Activated T-helper 1 cell treated with anti-CD3 and anti-CD28 coated beads, Interleukin-12 subunit alpha, Interleukin-12 subunit beta, Interleukin-2, Interleukin-4 antibody, amounts not matched to agents 30 ng/mL and 10 ng/mL and 1 ng/mL, durations not matched to agents 14 hours and 24 hours and 36 hours (primary cell): ENCODE measurements at regions not wholly inside any gene's neighbourhood (a gene's known extent, or its start where the extent isn't known, plus 50 kb on each side); places are given as distances from the start of the nearest gene placed in this dataset.

ENCODE experiments used
- DNase-seq: peaks from one replicate; pipeline ENCODE4 v3.0.0; 2021; ENCODE audit warnings: low spot score
- H3K27ac Mint-ChIP-seq: one replicate; pipeline ENCODE4 v1.8.0; 2021; ENCODE audit warnings: mild to moderate bottlenecking, mixed read lengths
- H3K27me3 Mint-ChIP-seq: one replicate; pipeline ENCODE4 v1.8.0; 2022; ENCODE audit warnings: mild to moderate bottlenecking, moderate library complexity, mixed read lengths; ENCODE audit not compliant: insufficient read depth
- H3K36me3 Mint-ChIP-seq: one replicate; pipeline ENCODE4 v1.8.0; 2021; ENCODE audit warnings: low read depth, mixed read lengths
- H3K4me1 Mint-ChIP-seq: one replicate; pipeline ENCODE4 v1.8.0; 2021; ENCODE audit warnings: low read depth, mixed read lengths
- H3K4me3 Mint-ChIP-seq: one replicate; pipeline ENCODE4 v1.8.0; 2021; ENCODE audit warnings: mild to moderate bottlenecking, moderate library complexity, mixed read lengths
- H3K9me3 Mint-ChIP-seq: one replicate; pipeline ENCODE4 v1.8.0; 2021; ENCODE audit warnings: mixed read lengths
- intact Hi-C: fragments of 100-400 bp; cut with micrococcal nuclease; formaldehyde crosslinking; loops from one replicate; pipeline ENCODE4 v1.15.1; 2024

- DNase-seq: no peak
- H3K9me3 Mint-ChIP-seq: no peaks in the 10 kb centered on the region
- intact Hi-C loops: no loop called here
- no peak overlapping the region for H3K27ac Mint-ChIP-seq
- no peaks in the 10 kb centered on the region for H3K36me3 Mint-ChIP-seq
- no peak overlapping the region for H3K4me3 Mint-ChIP-seq
- no peaks in the 10 kb centered on the region for H3K4me1 Mint-ChIP-seq
- H3K27me3 Mint-ChIP-seq: peaks cover 2% of the 10 kb centered on the region
Observed at GRCh38 chr2:150909090-150909489, 352.6 kb downstream of the RBM43 start.

DNA sequence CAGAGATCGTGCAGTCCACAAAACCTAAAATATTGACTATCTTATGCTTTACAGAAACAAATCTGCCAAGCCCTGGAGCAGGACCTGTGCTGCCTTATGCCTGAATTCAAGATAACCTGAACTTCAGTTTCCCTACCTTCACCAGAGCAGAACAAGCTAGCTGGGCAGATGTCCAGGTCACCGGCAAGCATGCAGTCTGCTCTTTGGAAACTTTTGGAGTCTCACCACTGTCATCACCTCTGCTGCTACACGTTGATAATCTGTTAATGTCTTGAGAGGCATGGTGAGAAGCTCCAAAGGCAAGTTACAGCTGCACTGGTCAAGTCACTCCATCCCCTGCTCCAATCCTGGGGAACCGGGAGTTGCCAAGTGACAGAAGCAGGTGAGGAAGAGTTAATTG lies 354.2 kb downstream of the RBM43 start:
- no peak for DNase-seq
- H3K4me3 Mint-ChIP-seq: no peak overlapping the region
- no peak overlapping the region for H3K27ac Mint-ChIP-seq
- H3K4me1 Mint-ChIP-seq: no peaks in the 10 kb centered on the region
- no peaks in the 10 kb centered on the region for H3K9me3 Mint-ChIP-seq
- H3K27me3 Mint-ChIP-seq: peaks cover 2% of the 10 kb centered on the region
- no peaks in the 10 kb centered on the region for H3K36me3 Mint-ChIP-seq
- intact Hi-C loops: no loop called here

GRCh38 chr2:150903461-150903860 lies 358.2 kb downstream of the RBM43 start:
- peaks cover 4% of the 10 kb centered on the region for H3K9me3 Mint-ChIP-seq
- no peak overlapping the region for H3K4me3 Mint-ChIP-seq
- no peaks in the 10 kb centered on the region for H3K36me3 Mint-ChIP-seq
- H3K27me3 Mint-ChIP-seq: no peaks in the 10 kb centered on the region
- DNase-seq: no peak
- H3K27ac Mint-ChIP-seq: no peak overlapping the region
- no peaks in the 10 kb centered on the region for H3K4me1 Mint-ChIP-seq
- intact Hi-C loops: no loop called here

- intact Hi-C loops: no loop called here
- H3K4me3 Mint-ChIP-seq: no peak overlapping the region
- no peaks in the 10 kb centered on the region for H3K27me3 Mint-ChIP-seq
- H3K9me3 Mint-ChIP-seq: peaks cover 4% of the 10 kb centered on the region
- H3K27ac Mint-ChIP-seq: no peak overlapping the region
- H3K36me3 Mint-ChIP-seq: no peaks in the 10 kb centered on the region
- DNase-seq: no peak
- H3K4me1 Mint-ChIP-seq: no peaks in the 10 kb centered on the region
Observed at GRCh38 chr2:150903055-150903454, 358.6 kb downstream of the RBM43 start.

GRCh38 chr2:150900913-150901312 lies 360.8 kb downstream of the RBM43 start:
- no peaks in the 10 kb centered on the region for H3K36me3 Mint-ChIP-seq
- no peaks in the 10 kb centered on the region for H3K4me1 Mint-ChIP-seq
- intact Hi-C loops: no loop called here
- H3K9me3 Mint-ChIP-seq: peaks cover 4% of the 10 kb centered on the region
- no peaks in the 10 kb centered on the region for H3K27me3 Mint-ChIP-seq
- no peak overlapping the region for H3K27ac Mint-ChIP-seq
- H3K4me3 Mint-ChIP-seq: no peak overlapping the region
- no peak for DNase-seq

GRCh38 chr2:150895968-150896367 lies 365.7 kb downstream of the RBM43 start:
- Mint-ChIP-seq H3K27me3 (peaks cover 2% of the 10 kb centered on the region), H3K9me3 (no peaks in the 10 kb centered on the region), H3K4me3 (no peak overlapping the region), H3K27ac (no peak overlapping the region), H3K4me1 (no peaks in the 10 kb centered on the region), H3K36me3 (no peaks in the 10 kb centered on the region)
- no peak for DNase-seq
- intact Hi-C loops: no loop called here

- H3K4me3 Mint-ChIP-seq: no peak overlapping the region
- H3K27me3 Mint-ChIP-seq: peaks cover 2% of the 10 kb centered on the region
- no peak overlapping the region for H3K27ac Mint-ChIP-seq
- intact Hi-C loops: no loop called here
- no peak for DNase-seq
- no peaks in the 10 kb centered on the region for H3K9me3 Mint-ChIP-seq
- no peaks in the 10 kb centered on the region for H3K36me3 Mint-ChIP-seq
- no peaks in the 10 kb centered on the region for H3K4me1 Mint-ChIP-seq
Observed at GRCh38 chr2:150889141-150889540, 372.5 kb downstream of the RBM43 start.

- H3K36me3 Mint-ChIP-seq: no peaks in the 10 kb centered on the region
- H3K27ac Mint-ChIP-seq: no peak overlapping the region
- no peaks in the 10 kb centered on the region for H3K27me3 Mint-ChIP-seq
- H3K9me3 Mint-ChIP-seq: no peaks in the 10 kb centered on the region
- no peaks in the 10 kb centered on the region for H3K4me1 Mint-ChIP-seq
- intact Hi-C loops: no loop called here
- DNase-seq: no peak
- H3K4me3 Mint-ChIP-seq: no peak overlapping the region
Observed at GRCh38 chr2:150888337-150888736, 373.3 kb downstream of the RBM43 start.

DNA sequence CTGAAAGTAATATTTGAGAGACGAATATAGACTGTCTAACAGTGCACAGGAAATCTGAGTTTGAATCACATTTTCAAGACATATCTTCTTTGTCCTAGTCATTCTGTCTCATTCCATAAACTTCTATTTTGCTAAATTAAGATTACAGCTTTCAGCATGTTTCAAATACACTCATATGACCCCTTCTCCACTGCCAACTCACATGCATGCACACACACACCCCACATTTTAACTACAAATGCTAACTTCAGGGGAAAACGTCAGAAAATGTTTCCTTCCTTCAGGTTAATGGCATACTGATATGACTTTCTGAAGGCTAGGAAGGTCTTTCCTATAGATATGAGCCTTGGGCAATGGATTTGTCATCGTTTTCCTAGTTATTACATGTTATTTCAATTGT lies 373.7 kb downstream of the RBM43 start:
- no peak overlapping the region for H3K4me3 Mint-ChIP-seq
- H3K4me1 Mint-ChIP-seq: no peaks in the 10 kb centered on the region
- no peak for DNase-seq
- H3K27ac Mint-ChIP-seq: no peak overlapping the region
- no peaks in the 10 kb centered on the region for H3K9me3 Mint-ChIP-seq
- H3K27me3 Mint-ChIP-seq: no peaks in the 10 kb centered on the region
- intact Hi-C loops: no loop called here
- no peaks in the 10 kb centered on the region for H3K36me3 Mint-ChIP-seq

- intact Hi-C loops: no loop called here
- Mint-ChIP-seq H3K9me3 (no peaks in the 10 kb centered on the region), H3K27me3 (no peaks in the 10 kb centered on the region), H3K4me1 (no peaks in the 10 kb centered on the region), H3K4me3 (no peak overlapping the region), H3K36me3 (no peaks in the 10 kb centered on the region), H3K27ac (no peak overlapping the region)
- no peak for DNase-seq
Observed at GRCh38 chr2:150885774-150886386, 375.8 kb downstream of the RBM43 start.

DNA sequence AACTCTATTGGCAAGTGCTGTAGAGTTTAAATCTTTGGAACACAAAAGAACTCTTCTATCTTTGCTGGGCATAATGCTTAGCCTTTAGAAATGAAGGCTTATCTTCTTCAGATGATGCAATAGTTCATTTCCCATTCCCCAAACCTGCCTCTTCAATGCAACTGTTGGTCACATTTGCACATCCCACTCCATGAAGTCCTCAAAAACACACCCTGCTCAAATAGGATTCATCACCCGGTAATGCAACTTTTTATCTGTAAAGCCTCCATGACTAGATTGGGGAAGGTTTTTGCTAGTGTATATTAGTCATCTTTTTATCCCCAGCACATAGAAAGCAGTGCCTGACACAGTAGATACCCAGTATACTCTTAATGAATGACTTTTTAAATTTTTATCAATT lies 376.4 kb downstream of the RBM43 start:
- no peaks in the 10 kb centered on the region for H3K36me3 Mint-ChIP-seq
- DNase-seq: no peak
- H3K27ac Mint-ChIP-seq: no peak overlapping the region
- no peaks in the 10 kb centered on the region for H3K27me3 Mint-ChIP-seq
- intact Hi-C loops: no loop called here
- no peak overlapping the region for H3K4me3 Mint-ChIP-seq
- H3K4me1 Mint-ChIP-seq: no peaks in the 10 kb centered on the region
- no peaks in the 10 kb centered on the region for H3K9me3 Mint-ChIP-seq

GRCh38 chr2:150883613-150883895 lies 378.1 kb downstream of the RBM43 start:
- H3K27ac Mint-ChIP-seq: no peak overlapping the region
- DNase-seq: no peak
- H3K4me3 Mint-ChIP-seq: no peak overlapping the region
- no peaks in the 10 kb centered on the region for H3K36me3 Mint-ChIP-seq
- H3K4me1 Mint-ChIP-seq: no peaks in the 10 kb centered on the region
- no peaks in the 10 kb centered on the region for H3K27me3 Mint-ChIP-seq
- intact Hi-C loops: no loop called here
- H3K9me3 Mint-ChIP-seq: no peaks in the 10 kb centered on the region

DNA sequence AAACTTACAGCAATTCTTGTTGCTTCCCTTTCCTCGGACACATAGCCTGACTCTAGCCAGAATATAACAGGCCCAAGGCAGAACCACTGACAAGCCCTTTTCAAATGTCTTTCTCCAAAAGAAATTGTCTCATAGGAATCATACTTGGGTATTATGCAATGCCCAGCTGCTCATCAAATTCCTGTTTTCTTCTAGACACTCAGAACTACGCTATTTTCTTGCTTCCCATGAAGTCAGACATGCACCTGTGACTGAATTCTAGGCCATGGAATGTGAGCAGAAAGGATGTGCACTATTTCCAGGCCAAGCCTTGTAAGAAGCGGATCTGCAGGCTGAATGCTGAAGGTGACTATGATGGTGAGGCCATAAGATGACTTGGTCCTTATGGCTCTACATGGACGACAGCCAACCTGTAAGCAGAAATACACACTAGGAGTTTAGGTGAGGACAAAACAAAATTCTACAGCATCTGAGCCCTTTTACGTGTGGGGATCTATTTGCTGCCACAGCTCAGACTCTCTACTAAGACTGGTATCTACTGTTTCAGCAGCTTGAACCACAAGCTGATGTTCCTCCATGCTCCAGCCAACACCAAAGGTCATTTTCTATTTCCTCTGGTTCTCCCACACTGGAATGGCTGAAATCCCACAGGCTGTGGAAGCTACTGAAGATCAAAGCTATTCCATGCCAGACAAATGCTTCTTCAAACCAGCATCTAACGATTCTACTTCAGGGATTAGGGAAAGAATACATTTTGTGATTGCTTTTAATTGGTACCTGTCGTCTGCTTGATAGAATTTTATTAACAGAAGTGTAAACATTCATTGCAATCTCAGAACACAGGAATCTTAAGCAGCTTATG lies 378.7 kb downstream of the RBM43 start:
- DNase-seq: no peak
- Mint-ChIP-seq H3K36me3 (no peaks in the 10 kb centered on the region), H3K9me3 (no peaks in the 10 kb centered on the region), H3K4me3 (no peak overlapping the region), H3K27ac (no peak overlapping the region), H3K4me1 (no peaks in the 10 kb centered on the region), H3K27me3 (no peaks in the 10 kb centered on the region)
- intact Hi-C loops: no loop called here

DNA sequence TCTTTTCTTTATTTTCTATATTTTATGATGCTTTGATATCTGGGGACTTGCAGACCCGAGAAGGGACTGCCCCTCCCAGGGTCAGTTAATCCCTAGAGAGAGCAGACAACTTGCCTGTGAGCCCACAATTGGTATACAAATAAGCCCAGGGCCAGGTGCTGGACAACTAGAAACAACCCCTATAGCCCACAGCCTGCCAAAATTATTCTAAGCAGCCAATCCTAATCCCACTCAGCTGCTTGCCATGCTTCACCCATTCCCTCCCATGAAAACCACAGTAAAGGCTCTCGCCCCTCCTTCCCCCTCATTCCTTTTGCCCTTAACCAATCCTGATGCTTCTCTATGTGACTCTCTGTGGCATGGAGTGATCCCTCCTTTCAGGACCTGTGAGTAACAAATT lies 380.7 kb downstream of the RBM43 start:
- Mint-ChIP-seq H3K4me1 (no peaks in the 10 kb centered on the region), H3K9me3 (no peaks in the 10 kb centered on the region), H3K27ac (no peak overlapping the region), H3K36me3 (no peaks in the 10 kb centered on the region), H3K4me3 (no peak overlapping the region), H3K27me3 (no peaks in the 10 kb centered on the region)
- intact Hi-C loops: no loop called here
- no peak for DNase-seq
